Liver (tissue), 3 donors: ENCODE measurements at regions not wholly inside any gene's neighbourhood (a gene's known extent, or its start where the extent isn't known, plus 50 kb on each side); places are given as distances from the start of the nearest gene placed in this dataset.

Experiments used
- CTCF ChIP-seq: fragments of 150-350 bp; IDR thresholded peaks from 2 replicates; pipeline ENCODE4 v1.5.1; 2017; ENCODE audit warnings: improper control_type of control experiment, low read depth, low read length; ENCODE audit not compliant: missing input control
- EGR1 ChIP-seq, 2 donors: IDR thresholded peaks; 2 replicates each; pipeline ENCODE4 v1.6.1; 2016 to 2018; ENCODE audit warnings: antibody characterized with exemption in 2 of 2, low read depth in 2 of 2
- GABPA ChIP-seq, 2 donors: IDR thresholded peaks in 1 of 2; conservative IDR thresholded peaks in 1 of 2; 2 replicates each; pipeline ENCODE4 v1.6.1; 2016; ENCODE audit warnings: antibody characterized with exemption in 2 of 2, mild to moderate bottlenecking in 1 of 2, moderate library complexity in 1 of 2
- JUND ChIP-seq, 2 donors: IDR thresholded peaks; 2 replicates each; pipeline ENCODE4 v1.6.1; 2016; ENCODE audit warnings: antibody characterized with exemption in 2 of 2
- REST ChIP-seq: IDR thresholded peaks from 2 replicates; pipeline ENCODE4 v1.6.1; 2016; ENCODE audit warnings: antibody characterized with exemption, mild to moderate bottlenecking
- TAF1 ChIP-seq: conservative IDR thresholded peaks from 2 replicates; pipeline ENCODE4 v1.6.1; 2016; ENCODE audit warnings: antibody characterized with exemption, mild to moderate bottlenecking
- TF ChIP-seq, protein P1 (sequence below): IDR thresholded peaks from 2 replicates; pipeline ENCODE4 v1.6.1; 2016; ENCODE audit warnings: antibody characterized with exemption
- donor health status: healthy.
- donor health status: healthy.

DNA sequence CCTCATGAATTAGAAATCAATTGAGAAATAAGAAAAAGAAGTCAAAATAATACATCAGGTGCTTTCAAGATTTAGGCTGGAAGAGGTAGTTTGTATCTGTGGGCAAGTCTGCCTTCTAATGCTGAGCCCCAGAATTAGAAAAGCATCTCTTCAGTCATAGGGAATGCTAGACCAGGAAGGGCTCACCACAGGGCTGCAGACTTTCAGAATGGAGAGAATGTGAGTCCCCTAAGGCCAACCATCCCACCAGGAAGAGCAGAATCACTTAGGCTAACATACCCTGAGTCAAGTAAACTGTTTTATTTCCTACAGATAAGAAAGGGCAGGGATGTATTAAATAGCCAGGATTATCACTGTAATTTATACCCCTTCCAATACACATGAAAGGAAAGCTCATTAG lies 510.2 kb downstream of the RNF144B start:
- TF ChIP-seq EGR1 (IDR thresholded peaks at IDR 0.05; ENCODE audit: low read depth in 2 of 2), result no peak
- TF ChIP-seq TAF1, result no peak
- no peak for TF ChIP-seq CTCF
- no peak for TF ChIP-seq GABPA (IDR thresholded peaks at IDR 0.05 in 1 of 2, conservative IDR thresholded peaks at IDR 0.05 in 1 of 2)
- TF ChIP-seq, protein P1, sequence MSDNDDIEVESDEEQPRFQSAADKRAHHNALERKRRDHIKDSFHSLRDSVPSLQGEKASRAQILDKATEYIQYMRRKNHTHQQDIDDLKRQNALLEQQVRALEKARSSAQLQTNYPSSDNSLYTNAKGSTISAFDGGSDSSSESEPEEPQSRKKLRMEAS, result no peak
- no peak for TF ChIP-seq JUND (IDR thresholded peaks at IDR 0.05)
- no peak for TF ChIP-seq REST
